Left ventricle myocardium superior (tissue), 1 donor: ENCODE measurements at regions not wholly inside any gene's neighbourhood (a gene's known extent, or its start where the extent isn't known, plus 50 kb on each side); places are given as distances from the start of the nearest gene placed in this dataset.

Source experiments
- ATAC-seq: fragments of 200-7000 bp; cut with Tn5 transposase; one replicate; pipeline ENCODE4 v1.9.1; 2020; ENCODE audit warnings: mild to moderate bottlenecking, moderate library complexity
- DNase-seq: peaks from one replicate; pipeline ENCODE4 v3.0.0-alpha.2; 2020
- intact Hi-C: fragments of 100-400 bp; cut with micrococcal nuclease; formaldehyde crosslinking; loops from one replicate; pipeline ENCODE4 v1.11.0; 2022
- donor health status: DM: no; HTN: yes; CAD: no; lungs with severe emphysema.

- intact Hi-C loops: no loop called here
- ATAC-seq: no peak
Measured at GRCh38 chr10:70939441-70940003, 51.2 kb upstream of the PCBD1 start.

DNA sequence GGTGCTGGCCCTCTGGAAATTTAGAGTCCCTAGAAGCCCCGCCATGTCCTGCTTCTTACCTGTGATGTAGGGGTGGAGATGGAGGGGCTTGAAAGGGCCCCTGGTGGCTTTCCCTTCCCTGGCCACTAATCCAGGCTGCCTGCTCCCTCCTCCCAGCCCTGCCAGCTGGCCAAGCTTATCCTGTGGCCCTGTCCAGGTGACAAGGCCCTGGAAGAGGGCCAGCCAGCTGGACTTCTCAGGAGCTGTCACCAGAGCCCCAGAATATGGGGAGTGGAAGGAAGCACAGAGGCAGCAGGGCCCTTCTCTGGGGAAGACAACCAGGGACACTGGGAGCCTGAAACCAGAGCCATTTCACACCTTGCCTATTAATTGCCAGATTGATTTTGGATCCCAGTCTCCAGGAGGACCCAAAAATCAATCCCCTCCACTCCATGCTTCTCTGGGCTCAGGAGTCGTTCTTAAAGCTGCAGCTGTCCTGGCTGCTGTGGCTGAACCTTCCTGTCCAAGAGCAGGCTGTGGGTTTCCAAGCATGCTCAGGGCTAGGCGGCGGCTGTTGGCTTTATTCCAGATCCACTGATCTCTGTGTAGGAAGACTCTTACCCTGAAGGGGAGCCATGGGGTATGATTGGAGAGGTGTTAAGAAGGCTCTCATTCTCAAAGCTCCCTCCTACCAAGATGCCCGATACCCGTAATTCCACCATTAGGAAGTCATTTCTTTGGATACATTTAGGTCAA lies 52.6 kb upstream of the PCBD1 start:
- intact Hi-C loops: no loop called here
- ATAC-seq (peak; percentile 74), DNase-seq (peak; percentile 82)

More at GRCh38 chr10:70939441-70940003, 51.2 kb upstream of the PCBD1 start:
- no peak for DNase-seq

DNA sequence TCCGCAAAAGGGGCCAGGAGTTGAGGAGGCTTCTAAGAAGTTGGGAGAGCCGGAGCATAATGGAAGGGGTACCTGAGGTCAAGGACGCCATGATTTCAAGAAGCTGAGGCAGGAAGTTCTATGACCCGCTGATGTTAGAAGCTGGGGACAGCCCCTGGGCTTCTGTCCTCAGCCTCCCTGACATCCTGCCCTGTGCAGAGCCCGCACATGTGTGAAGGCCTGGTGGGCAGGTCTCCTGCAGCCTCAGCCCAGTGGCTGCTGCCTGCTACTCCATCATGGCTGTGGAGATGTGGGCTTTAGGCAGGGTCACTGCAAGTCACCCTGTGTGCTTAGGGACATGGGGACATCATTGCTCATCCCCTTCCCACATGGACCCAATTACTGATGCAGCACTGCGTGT lies 53.8 kb upstream of the PCBD1 start:
- DNase-seq (no peak), ATAC-seq (no peak)
- intact Hi-C loops: no loop called here

DNA sequence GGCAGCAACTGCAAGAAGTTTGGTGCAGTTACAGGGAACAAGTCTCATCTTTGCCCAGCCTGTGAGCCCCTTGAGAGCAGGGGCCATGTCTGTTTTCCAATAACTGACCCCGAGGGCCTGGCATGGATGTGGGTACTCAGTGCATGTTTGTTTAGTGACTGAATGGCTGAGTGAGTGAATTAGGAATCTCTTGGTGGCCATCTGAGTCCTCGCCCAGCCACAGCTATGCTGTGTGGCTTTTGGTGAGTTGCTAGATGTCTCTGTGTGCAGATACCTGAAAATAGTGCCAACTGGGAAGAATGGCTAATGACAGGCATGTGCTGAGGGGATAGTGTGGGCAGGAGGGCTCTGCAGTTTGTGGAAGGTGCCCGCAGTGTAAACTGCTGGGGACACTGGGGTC lies 54.4 kb upstream of the PCBD1 start:
- DNase-seq (no peak), ATAC-seq (no peak)
- intact Hi-C loops: no loop called here

DNA sequence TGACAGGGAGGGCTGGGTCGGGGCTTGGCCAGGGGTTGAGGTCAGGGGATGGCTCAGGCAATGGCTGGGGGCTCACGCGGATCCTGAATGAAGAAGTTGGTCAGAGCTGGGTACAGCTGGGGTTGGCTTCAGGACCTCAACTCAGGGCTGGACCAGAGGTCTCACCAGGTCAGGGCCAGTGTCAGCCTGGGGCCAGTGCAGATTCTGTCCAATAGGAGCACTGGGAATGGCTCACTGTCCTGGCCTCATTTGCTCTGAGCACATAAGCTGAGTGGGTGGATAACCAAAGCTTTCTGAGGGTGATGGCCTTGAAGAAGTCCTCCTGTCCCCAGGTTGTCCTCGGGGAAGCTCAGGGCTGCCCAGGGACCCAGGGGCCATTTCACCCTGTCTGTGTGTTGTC lies 54.9 kb upstream of the PCBD1 start:
- intact Hi-C loops: no loop called here
- ATAC-seq (no peak), DNase-seq (no peak)

DNA sequence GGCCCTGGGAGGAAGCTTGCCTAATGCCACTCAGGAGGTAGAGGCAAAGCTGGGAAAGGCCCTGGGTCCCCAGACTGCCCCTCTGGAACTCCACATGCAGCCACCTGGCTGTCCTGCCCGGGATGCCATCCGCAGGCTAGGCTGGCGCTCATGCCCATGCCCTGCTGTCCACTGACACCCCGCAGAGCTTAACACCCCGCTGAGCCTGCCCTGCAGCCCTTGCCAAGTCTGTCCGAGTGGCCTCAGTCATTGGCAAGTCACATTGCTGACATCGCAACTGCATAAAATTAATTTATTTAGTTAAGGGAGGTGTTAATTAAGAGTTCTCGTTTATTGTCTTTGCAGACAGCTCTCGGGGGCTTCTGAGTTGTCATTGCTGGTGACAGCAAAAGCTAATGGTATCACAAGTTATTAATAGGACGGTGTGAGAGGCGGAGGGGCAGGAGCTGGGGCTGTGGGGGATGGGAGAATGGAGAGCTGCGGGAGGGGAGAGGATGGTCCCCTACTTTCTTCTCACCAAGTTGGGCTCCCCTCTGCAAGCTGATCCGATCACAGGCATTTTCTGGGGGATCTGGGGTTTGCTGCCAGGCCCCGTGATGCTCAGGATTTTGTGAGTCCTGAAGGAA lies 55.6 kb upstream of the PCBD1 start:
- ATAC-seq (peak; percentile 74), DNase-seq (peak; percentile 56)
- intact Hi-C loops: no loop called here

GRCh38 chr10:70950037-70950436 lies 61.7 kb upstream of the PCBD1 start:
- DNase-seq: no peak
- no peak for ATAC-seq
- intact Hi-C loops: no loop called here

DNA sequence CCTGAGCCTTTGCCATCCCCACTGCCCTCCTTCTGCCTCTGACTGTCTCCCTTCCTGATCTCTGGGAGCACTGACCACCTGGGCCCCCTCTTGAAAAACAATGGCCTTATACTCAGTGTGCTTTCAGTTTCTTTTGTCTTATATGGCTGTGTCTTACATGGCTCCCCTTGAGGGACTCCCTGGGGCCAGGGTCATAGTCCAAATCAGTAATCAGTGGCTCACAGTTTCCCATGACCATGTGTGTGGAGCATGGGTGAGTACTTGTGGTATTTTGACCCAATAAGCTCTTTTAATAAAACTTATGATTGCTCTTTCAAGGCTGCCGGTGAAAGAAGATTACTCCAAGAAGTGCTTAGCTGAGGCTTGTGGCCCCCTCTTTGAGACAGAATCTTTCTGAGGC lies 62.4 kb upstream of the PCBD1 start:
- ATAC-seq (no peak), DNase-seq (no peak)
- intact Hi-C loops: no loop called here

- intact Hi-C loops: no loop called here
- DNase-seq (no peak), ATAC-seq (no peak)
Measured at GRCh38 chr10:70952401-70952800, 64.0 kb upstream of the PCBD1 start.

GRCh38 chr10:70952921-70953320 lies 64.6 kb upstream of the PCBD1 start:
- intact Hi-C loops: no loop called here
- DNase-seq: no peak
- no peak for ATAC-seq

- intact Hi-C loops: no loop called here
- ATAC-seq (no peak), DNase-seq (no peak)
Measured at GRCh38 chr10:70954381-70955176, 66.2 kb upstream of the PCBD1 start.

DNA sequence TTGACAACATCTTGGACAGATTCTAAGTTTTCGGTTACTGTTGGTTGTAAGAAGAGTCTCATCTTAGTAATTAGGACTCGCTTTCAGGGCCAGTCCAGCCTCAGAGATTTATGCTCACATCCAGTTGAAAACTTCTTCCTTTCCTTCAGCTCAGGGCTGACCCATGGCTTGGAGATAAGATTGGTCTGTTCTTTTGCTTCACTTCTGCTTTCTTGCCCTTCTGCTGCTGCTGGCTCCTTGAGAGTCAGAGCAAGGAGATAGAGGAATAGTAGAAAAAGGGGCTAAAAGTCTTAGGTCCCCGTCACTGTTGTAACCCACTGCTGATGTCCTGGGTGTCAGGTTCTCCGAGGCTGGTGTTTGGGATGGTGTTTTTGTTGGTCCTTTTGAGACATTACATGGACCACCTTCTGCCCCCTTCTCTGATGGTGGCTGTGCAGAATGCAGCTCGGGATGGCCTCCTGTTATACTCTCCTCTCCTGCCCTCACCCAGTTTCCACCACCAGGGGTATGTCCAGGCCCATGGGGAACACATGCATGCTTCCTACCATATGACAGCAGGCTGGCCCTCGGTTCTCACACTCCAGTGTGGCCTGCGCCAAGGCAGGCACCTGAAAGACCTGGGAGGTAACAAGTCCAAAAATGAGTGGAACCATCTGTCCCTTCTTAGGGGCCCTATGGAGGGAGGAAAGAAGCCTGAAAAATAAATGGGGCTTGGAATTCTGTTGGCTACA lies 67.8 kb upstream of the PCBD1 start:
- peak; percentile 40 for ATAC-seq
- no peak for DNase-seq
- intact Hi-C loops: no loop called here

DNA sequence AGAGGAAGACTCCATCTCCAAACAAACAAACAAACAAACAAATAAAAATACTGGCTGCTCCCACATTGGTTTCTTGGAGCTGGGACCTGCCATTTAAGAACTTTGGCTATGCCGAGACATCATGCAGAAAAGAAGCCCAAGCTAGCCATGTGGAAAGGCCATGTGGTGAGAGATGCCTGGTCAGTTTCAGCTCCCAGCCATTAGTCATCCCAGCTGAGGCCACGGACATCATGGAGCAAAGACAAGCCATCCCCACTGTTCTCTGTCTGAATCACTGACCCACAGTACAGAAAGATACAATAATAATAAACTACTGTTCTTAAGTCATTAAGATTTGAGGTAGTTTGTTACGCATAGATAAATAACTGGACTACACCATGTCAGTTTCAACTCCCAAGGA lies 70.0 kb upstream of the PCBD1 start:
- no peak for DNase-seq
- ATAC-seq: no peak
- intact Hi-C loops: no loop called here

GRCh38 chr10:70960316-70960715 lies 72.0 kb upstream of the PCBD1 start:
- no peak for DNase-seq
- ATAC-seq: no peak
- intact Hi-C loops: no loop called here

DNA sequence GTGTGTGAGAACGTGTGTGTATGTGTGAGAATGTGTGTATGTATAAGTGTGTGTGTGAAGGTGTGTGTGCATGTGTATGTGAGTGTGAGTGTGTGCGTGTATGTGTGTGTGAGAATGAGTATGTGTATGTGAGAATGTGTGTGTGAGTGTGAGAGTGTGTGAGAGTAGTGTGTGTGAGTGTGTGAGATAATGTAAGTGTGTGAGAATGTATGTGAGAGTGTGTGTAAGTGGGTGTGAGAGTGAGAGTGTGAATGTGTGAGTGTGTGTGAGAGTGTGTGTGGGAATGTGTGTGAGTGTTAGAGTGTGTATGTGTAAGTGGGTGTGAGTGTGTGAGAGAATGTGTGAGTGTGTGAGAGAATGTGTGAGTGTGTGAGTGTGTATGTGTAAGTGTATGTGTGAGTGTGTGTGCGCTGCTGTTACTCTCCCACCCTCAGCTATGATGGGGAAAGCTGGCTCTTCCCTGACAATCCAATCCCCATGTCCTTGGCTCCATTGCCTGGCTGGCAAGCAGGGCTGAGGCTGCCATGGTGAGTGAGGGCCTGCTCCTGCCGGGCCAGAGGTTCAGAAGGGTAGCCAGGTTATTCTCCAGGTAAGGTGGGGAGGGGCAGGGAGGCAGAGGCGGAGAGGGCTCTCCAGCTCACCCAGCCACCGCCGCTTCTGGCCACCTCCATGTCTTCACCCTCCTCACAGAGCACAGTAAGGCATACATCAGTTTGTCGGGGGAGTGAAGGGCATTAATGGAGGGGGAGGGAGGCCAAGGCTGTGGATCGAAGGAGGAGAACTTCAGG lies 72.6 kb upstream of the PCBD1 start:
- intact Hi-C loops: no loop called here
- DNase-seq: no peak
- ATAC-seq: no peak

DNA sequence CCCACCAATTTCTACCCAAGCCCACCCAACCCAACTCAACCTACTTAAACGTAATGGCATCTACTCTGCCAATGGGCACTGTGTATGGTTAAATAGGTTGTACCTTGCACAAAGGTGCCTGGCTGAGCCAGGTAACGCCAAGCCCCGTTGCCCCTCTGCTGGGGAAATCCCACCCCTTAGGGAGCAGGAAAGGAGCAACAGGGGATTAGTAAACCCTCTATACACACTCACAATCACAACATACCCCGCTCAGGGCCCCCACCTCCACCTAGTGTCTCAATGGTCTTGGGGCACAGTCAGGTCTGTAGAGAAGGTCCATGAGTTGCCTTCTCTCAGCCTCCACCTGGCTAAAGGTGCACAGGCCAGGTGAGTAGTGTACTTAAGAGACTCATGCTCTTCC lies 74.3 kb upstream of the PCBD1 start:
- ATAC-seq (no peak), DNase-seq (no peak)
- intact Hi-C loops: no loop called here

GRCh38 chr10:70963271-70963670 lies 74.9 kb upstream of the PCBD1 start:
- no peak for ATAC-seq
- no peak for DNase-seq
- intact Hi-C loops: no loop called here

DNA sequence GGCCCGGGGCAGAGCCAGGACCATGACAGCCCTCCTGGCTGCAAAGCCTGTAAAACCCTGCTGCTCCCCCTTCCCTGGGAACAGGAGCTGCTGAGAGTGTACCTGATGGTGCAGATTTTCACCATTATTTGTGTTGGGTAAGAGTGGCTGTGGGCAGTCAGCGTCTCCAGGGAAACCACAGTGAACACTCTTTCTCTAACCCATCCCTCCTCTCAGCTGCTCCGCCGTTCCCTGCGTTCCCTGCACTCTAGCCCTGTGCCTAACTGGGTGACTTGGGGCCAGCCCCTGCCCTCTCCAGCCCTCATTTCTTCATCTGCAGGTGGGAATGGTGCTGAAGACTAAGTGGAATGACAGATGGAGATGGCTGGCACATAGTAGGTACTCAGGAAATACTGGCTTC lies 75.9 kb upstream of the PCBD1 start:
- DNase-seq (no peak), ATAC-seq (no peak)
- intact Hi-C loops: no loop called here

- ATAC-seq: no peak
- DNase-seq: no peak
- intact Hi-C loops: no loop called here
Measured at GRCh38 chr10:70964881-70965280, 76.5 kb upstream of the PCBD1 start.
